ENCODE measurements at regions not wholly inside any gene's neighbourhood (a gene's known extent, or its start where the extent isn't known, plus 50 kb on each side); places are given as distances from the start of the nearest gene placed in this dataset.

- DNase-seq = no peak
Measured at GRCh38 chr2:19137433-19137832, 221.0 kb downstream of the OSR1 start.

GRCh38 chr2:19132967-19133366 lies 225.5 kb downstream of the OSR1 start:
- DNase-seq = no peak

GRCh38 chr2:19131871-19132270 lies 226.6 kb downstream of the OSR1 start:
- DNase-seq = no peak

- no peak for DNase-seq
Measured at GRCh38 chr2:19128148-19128547, 230.3 kb downstream of the OSR1 start.

GRCh38 chr2:19127616-19128015 lies 230.8 kb downstream of the OSR1 start:
- DNase-seq = no peak

- DNase-seq = no peak
Measured at GRCh38 chr2:19125901-19126680, 232.3 kb downstream of the OSR1 start.

- no peak for DNase-seq
Measured at GRCh38 chr2:19124135-19124534, 234.3 kb downstream of the OSR1 start.

GRCh38 chr2:19123556-19123955 lies 234.9 kb downstream of the OSR1 start:
- no peak for DNase-seq

- no peak for DNase-seq
Measured at GRCh38 chr2:19122220-19122619, 236.2 kb downstream of the OSR1 start.

- DNase-seq = no peak
Measured at GRCh38 chr2:19120941-19121750, 237.3 kb downstream of the OSR1 start.

- no peak for DNase-seq
Measured at GRCh38 chr2:19120181-19120580, 238.2 kb downstream of the OSR1 start.

GRCh38 chr2:19119326-19120001 lies 239.0 kb downstream of the OSR1 start:
- DNase-seq = no peak

- DNase-seq = no peak
Measured at GRCh38 chr2:19116918-19117317, 241.5 kb downstream of the OSR1 start.

GRCh38 chr2:19114754-19115231 lies 243.6 kb downstream of the OSR1 start:
- DNase-seq = no peak

- DNase-seq = no peak
Measured at GRCh38 chr2:19114126-19114525, 244.3 kb downstream of the OSR1 start.

GRCh38 chr2:19111354-19111753 lies 247.1 kb downstream of the OSR1 start:
- no peak for DNase-seq

- no peak for DNase-seq
Measured at GRCh38 chr2:19109518-19109917, 248.9 kb downstream of the OSR1 start.

GRCh38 chr2:19106376-19106775 lies 252.0 kb downstream of the OSR1 start:
- no peak for DNase-seq

GRCh38 chr2:19104503-19104902 lies 253.9 kb downstream of the OSR1 start:
- DNase-seq = no peak

GRCh38 chr2:19102696-19103423 lies 255.6 kb downstream of the OSR1 start:
- no peak for DNase-seq

- DNase-seq = no peak
Measured at GRCh38 chr2:19101968-19102367, 256.5 kb downstream of the OSR1 start.

- no peak for DNase-seq
Measured at GRCh38 chr2:19100570-19100969, 257.9 kb downstream of the OSR1 start.

Data from tongue (tissue), 1 donor.